ENCODE measurements at regions not wholly inside any gene's neighbourhood (a gene's known extent, or its start where the extent isn't known, plus 50 kb on each side); places are given as distances from the start of the nearest gene placed in this dataset.

DNA sequence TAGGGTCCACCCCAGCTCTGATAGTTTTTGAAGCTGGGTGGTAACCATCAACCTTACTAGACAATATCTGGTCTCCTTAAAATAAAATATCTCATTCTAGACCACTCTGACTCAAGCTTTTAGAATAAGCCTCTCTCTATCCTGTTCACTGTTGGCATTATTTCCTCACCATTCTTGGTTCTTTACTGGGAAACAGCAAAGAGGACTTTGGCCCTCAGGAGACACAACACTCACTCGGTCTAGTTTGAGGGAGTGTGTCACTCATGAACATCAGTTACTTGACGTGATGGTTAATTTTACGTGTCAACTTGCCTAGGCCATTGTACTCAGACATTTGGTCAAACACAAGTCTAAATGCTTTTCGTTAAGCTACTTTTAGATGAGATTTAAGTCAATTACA is 110.6 kb downstream of the FAM76B start:
- H3K4me2 ChIP-seq (ENCODE audit: low read depth, low read length): no peak overlapping the region
- dilution Hi-C loops (cut with HindIII; ENCODE audit: low sequenced_read_pairs, unreplicated experiment): no loop called here
- H3K9ac ChIP-seq (ENCODE audit: low read depth, low read length): no peak overlapping the region
- H3K27ac ChIP-seq (ENCODE audit: insufficient read depth, low read length): no peak overlapping the region
- no peak overlapping the region for H3K23ac ChIP-seq (ENCODE audit: low read depth, low read length)
- H3K14ac ChIP-seq (replicated peaks; ENCODE audit: low read depth, low read length): 0 out of 2 replicates have a peak overlapping the region, but pooled peaks have one; percentile 4
- no peak overlapping the region for H3K4me3 ChIP-seq (ENCODE audit: insufficient read depth, low read depth, low read length)
- no peak overlapping the region for H2AFZ ChIP-seq (replicated peaks; ENCODE audit: low read length, poor library complexity)
- peaks cover 10% of the 10 kb centered on the region for H3K4me1 ChIP-seq (ENCODE audit: control insufficient read depth, insufficient read depth, low read length)
- no peaks in the 10 kb centered on the region for H3K27me3 ChIP-seq (ENCODE audit: control insufficient read depth, insufficient read depth, low read length)
- WGBS, 2 experiments (ENCODE audit: extremely low coverage in 2 of 2, insufficient read length in 1 of 2): no CpG with 5 or more reads among the region's 4 CpGs
- H2BK15ac ChIP-seq (ENCODE audit: low read depth, low read length): peak overlapping the region; percentile 53; the same call in 2 of the 3 replicates
- peak overlapping the region; percentile 59; the same call in 1 of the 2 replicates for H4K5ac ChIP-seq (ENCODE audit: low read depth, low read length)
- ATAC-seq (ENCODE audit: low read depth): no peak
- intact Hi-C loops (cut with micrococcal nuclease): no loop called here
- H3K4ac ChIP-seq (ENCODE audit: low read depth, low read length): no peak overlapping the region
- H3K9me1 ChIP-seq (ENCODE audit: insufficient read depth, low read length): no peaks in the 10 kb centered on the region
- DNase-seq: no peak
- ChIA-PET POLR2A (ENCODE audit: unreplicated experiment) (no interaction called here), CTCF (interaction anchor here (0.6 to 0.7 kb wide), 2 partner anchors 290 to 1152 kb away, joined by 3 read pairs; no protein-coding TSS in a partner anchor)
- no peak overlapping the region for H2BK120ac ChIP-seq (ENCODE audit: low read depth, low read length)
- H3K9me3 ChIP-seq (ENCODE audit: control insufficient read depth, insufficient read depth, low read length): no peaks in the 10 kb centered on the region
- TF ChIP-seq RAD21 (IDR thresholded peaks at IDR 0.05; ENCODE audit: low read length): no peak
- TF ChIP-seq, protein P1, sequence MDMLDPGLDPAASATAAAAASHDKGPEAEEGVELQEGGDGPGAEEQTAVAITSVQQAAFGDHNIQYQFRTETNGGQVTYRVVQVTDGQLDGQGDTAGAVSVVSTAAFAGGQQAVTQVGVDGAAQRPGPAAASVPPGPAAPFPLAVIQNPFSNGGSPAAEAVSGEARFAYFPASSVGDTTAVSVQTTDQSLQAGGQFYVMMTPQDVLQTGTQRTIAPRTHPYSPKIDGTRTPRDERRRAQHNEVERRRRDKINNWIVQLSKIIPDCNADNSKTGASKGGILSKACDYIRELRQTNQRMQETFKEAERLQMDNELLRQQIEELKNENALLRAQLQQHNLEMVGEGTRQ (IDR thresholded peaks at IDR 0.05; ENCODE audit: low read depth, low read length): no peak
- no peak for TF ChIP-seq NFE2L2 (IDR thresholded peaks at IDR 0.05; ENCODE audit: low read depth, low read length)
- TF ChIP-seq FOS (IDR thresholded peaks at IDR 0.05; ENCODE audit: low read depth, low read length): no peak
- TF ChIP-seq CHD1 (IDR thresholded peaks at IDR 0.05; ENCODE audit: low read depth, low read length): no peak
- TF ChIP-seq RCOR1 (IDR thresholded peaks at IDR 0.05; ENCODE audit: insufficient replicate concordance, low read length): no peak
- no peak for TF ChIP-seq MAZ (IDR thresholded peaks at IDR 0.05; ENCODE audit: borderline replicate concordance, low read depth, low read length)
- TF ChIP-seq, protein P2, sequence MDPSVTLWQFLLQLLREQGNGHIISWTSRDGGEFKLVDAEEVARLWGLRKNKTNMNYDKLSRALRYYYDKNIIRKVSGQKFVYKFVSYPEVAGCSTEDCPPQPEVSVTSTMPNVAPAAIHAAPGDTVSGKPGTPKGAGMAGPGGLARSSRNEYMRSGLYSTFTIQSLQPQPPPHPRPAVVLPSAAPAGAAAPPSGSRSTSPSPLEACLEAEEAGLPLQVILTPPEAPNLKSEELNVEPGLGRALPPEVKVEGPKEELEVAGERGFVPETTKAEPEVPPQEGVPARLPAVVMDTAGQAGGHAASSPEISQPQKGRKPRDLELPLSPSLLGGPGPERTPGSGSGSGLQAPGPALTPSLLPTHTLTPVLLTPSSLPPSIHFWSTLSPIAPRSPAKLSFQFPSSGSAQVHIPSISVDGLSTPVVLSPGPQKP (IDR thresholded peaks at IDR 0.05; ENCODE audit: borderline replicate concordance, low read depth, low read length): no peak
- TF ChIP-seq POLR2A (IDR thresholded peaks at IDR 0.05; ENCODE audit: low read depth, low read length): no peak
- TF ChIP-seq MAFK (IDR thresholded peaks at IDR 0.05; ENCODE audit: low read depth, low read length): no peak
- no peak for TF ChIP-seq MXI1 (IDR thresholded peaks at IDR 0.05; ENCODE audit: borderline replicate concordance, low read depth, low read length)
- no peak for TF ChIP-seq RFX5 (IDR thresholded peaks at IDR 0.05; ENCODE audit: low read depth, low read length)
- TF ChIP-seq CEBPB (IDR thresholded peaks at IDR 0.05; ENCODE audit: low read depth, low read length): no peak
- TF ChIP-seq BHLHE40 (IDR thresholded peaks at IDR 0.05; ENCODE audit: low read depth, low read length): no peak
- TF ChIP-seq, protein P3, sequence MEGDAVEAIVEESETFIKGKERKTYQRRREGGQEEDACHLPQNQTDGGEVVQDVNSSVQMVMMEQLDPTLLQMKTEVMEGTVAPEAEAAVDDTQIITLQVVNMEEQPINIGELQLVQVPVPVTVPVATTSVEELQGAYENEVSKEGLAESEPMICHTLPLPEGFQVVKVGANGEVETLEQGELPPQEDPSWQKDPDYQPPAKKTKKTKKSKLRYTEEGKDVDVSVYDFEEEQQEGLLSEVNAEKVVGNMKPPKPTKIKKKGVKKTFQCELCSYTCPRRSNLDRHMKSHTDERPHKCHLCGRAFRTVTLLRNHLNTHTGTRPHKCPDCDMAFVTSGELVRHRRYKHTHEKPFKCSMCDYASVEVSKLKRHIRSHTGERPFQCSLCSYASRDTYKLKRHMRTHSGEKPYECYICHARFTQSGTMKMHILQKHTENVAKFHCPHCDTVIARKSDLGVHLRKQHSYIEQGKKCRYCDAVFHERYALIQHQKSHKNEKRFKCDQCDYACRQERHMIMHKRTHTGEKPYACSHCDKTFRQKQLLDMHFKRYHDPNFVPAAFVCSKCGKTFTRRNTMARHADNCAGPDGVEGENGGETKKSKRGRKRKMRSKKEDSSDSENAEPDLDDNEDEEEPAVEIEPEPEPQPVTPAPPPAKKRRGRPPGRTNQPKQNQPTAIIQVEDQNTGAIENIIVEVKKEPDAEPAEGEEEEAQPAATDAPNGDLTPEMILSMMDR (conservative IDR thresholded peaks at IDR 0.05; ENCODE audit: low read depth, low read length): no peak
- TF ChIP-seq SMC3 (IDR thresholded peaks at IDR 0.05; ENCODE audit: low read depth, low read length): no peak
- no peaks in the 10 kb centered on the region for H4K20me1 ChIP-seq (ENCODE audit: insufficient read depth, low read length)
- no peak overlapping the region for H2AK9ac ChIP-seq (replicated peaks; ENCODE audit: low read depth, low read length, poor library complexity)
- no TSS peak for BruUV-seq (replicated peaks)
- H4K8ac ChIP-seq (ENCODE audit: low read depth in 2 of 2, low read length in 2 of 2): 0 out of 4 replicates have a peak overlapping the region, but pooled peaks have one; percentile 16 to 47
- H3K36me3 ChIP-seq (ENCODE audit: control insufficient read depth, insufficient read depth, low read length): no peaks in the 10 kb centered on the region
- peak overlapping the region; percentile 24; the same call in 1 of the 2 replicates for H4K91ac ChIP-seq (ENCODE audit: insufficient read depth, low read depth, low read length)
- H3K79me1 ChIP-seq (ENCODE audit: low read depth in 1 of 2, low read length in 2 of 2): no peaks in the 10 kb centered on the region
- 0 out of 2 replicates have a peak overlapping the region, but pooled peaks have one; percentile 24 for H2BK20ac ChIP-seq (ENCODE audit: low read depth, low read length)
- H2BK5ac ChIP-seq (ENCODE audit: low read depth, low read length, poor library complexity, severe bottlenecking): no peak overlapping the region
- H3K56ac ChIP-seq (ENCODE audit: extremely low read depth, insufficient read depth, low read length): no peak overlapping the region
- H2AK5ac ChIP-seq (ENCODE audit: low read depth, low read length): peak overlapping the region; percentile 23; the same call in 1 of the 2 replicates
- H3K18ac ChIP-seq (ENCODE audit: low read depth, low read length): peak overlapping the region; percentile 73; the same call in 1 of the 2 replicates
- in situ Hi-C loops (cut with MboI; ENCODE audit: low sequenced_read_pairs): no loop called here

All from IMR-90 (cell line).